ENCODE measurements at regions not wholly inside any gene's neighbourhood (a gene's known extent, or its start where the extent isn't known, plus 50 kb on each side); places are given as distances from the start of the nearest gene placed in this dataset.
"Not testable (repeated sequence)": the region's sequence is repeated elsewhere in the genome, so short reads cannot be mapped to it uniquely, and the experiment has no call there.

DNA sequence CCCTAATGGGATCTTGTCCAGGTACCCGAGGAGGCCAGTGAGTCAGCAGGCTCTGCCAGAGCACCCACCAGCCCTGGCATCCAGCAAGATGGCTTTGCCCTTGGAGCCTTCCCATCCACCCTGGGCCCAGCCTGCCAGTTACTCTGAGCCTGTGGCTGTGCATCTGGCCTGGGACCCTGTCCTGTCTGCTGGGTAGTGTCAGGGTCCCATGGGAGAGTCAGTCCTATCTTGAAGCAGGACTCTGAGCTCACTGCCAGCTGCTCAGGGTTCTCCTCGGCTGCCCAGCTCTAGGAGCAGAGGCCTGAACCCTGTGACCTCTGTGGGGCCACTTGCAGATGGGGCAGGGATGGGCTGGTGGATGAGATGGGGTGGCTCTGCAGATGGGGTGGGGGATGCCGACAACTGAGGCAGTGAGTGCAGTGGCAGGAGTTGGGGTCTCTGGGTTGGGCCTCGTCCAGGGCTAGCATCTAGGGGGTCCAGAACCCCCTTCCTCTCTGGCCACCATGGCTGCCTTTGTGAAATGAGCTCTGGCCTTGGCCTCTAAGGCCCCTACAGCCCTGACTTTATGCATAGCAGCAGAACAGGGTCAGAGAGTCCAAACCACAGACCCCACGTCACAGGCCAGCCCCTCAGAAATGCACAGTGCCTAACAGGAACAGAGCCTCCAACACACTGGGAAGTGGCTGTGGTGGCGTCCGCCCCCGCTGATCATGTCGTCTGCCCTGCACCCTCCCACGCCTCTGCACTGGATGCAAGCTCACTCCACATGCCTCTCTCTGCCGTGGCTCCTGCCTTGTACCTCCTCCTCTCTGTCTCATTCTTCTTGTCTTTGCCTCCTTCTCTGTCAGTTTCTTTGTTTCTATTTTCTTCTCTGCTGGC lies 88.1 kb upstream of the RET start:
- no peak for FAIRE-seq

DNA sequence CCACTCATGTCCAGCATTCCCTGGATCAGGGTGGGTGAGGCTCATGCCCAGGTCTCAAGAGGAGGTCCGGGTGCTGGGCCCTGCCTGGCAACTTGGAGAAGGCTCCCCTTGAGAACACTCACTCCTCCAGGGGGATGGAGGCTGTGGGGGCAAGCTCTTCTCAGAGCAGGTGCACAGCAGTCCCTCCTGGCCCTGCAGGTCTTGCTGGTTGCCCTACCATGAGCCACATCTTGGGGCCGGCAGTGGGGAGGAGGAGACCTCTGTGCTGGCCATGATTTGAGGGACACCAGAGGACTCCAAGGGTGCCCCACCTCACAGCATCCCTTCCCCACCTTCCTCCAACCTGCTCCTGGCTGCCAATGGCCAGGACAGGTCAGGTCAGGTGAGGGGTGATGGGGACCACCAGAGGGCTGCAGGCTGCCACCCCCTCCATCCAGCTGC lies 87.4 kb upstream of the RET start:
- no peak for FAIRE-seq

DNA sequence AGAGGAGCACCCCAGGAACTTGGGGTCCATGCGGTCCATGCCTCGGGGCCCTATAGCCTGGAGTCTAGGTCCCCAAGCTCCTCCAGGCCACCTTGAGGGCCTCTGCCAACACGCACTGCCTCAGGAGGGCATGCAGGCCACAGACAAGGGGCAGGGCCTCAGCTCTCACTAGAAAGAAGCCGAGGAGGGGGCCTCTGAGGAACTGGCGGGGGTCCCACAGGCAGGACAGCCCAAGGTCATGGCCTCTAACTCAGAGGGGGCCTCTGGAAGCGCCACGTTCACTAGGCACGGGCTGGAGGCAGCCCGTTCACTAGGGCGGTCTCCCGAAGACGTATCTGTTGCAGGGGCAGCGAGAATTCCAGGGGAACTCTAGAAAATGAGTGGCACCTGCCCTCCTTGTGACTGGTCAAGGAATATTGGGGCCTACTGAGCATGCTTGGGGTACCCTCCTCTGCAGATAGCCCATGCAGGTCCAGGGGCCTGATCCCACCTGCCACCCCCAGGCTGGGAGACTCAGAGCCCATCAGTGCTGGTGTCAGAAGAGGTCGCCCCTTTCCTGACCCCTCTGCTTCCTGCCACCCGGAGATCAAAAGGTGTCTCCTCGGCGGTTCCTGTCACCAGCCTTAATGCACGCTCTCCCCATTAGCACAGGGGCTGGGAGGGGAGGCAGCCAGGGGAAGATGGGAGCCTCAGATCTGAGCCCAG lies 86.7 kb upstream of the RET start:
- no peak for FAIRE-seq

GRCh38 chr10:42990721-42991441 lies 86.0 kb upstream of the RET start:
- FAIRE-seq = no peak

DNA sequence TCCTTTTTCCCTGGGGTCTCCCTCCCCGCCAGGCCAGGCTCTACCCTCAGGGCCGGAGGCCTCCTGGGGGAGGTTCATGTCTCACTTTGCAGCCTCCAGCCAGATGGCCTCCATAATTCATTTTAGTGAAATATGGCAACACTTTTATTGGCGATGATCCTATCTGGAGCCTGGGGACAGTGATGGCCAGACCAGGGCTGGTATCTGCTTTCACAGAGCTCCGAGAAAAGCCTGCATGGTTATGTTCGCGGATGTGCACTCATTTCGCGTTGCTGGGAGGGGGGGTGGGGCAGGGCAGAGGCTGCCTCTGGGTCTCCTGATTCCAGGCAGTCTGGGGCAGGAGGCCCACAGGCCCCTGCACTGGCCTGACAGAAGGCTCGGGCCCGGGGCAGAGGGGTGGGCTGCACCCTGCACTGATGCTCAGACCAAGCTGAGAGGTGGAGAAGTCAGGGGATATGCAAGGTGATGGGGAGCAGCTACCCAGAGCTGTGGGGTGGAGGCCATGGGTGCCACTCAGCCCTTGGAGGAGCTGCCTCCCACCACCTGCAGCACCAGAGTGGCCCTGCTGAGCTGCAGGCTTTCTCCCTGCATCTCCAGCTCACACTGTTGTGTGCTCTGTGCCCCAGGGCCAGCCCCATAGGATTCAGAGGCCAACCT lies 85.3 kb upstream of the RET start:
- no peak for FAIRE-seq

- FAIRE-seq = no peak
Measured at GRCh38 chr10:42992156-42992956, 84.5 kb upstream of the RET start.

DNA sequence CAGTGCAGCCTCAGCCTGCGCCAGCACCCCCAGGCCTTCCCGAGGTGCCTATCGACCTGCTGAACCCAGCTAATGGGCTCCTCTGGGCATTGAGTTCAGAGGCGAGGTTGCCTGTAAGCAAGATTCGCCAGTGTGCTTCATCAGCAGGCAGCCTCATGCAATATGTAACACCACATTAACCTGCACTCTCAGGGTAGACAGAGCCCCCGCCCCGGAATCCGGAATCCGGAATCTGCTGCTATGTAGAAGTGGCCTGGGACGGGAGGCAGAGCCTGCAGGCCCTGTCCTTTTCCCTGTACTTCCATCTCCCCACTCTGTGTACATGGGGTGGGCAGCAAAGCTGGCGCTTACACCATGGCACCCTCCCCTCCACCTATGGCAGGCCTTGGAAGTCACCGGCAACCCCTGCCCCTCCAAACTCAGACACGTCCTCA lies 83.9 kb upstream of the RET start:
- no peak for FAIRE-seq

DNA sequence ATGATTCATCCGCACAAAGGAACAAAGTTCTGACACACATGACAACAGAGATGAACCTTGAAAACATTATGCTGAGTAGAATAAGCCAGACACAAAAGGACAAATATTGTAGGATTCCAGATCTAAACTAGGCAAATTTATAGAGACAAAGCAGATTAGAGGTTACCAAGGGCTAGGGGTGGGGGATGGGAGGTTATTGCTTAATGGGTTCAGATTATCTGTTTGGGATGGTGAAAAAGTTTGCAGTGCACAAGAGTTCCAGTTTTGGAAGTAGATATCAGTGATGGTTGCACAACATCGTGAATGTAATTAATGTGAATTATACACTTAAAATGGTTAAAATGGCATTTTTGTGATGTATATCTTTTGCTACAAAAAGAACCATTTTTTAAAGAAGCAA lies 82.0 kb upstream of the RET start:
- FAIRE-seq = not testable (repeated sequence)

- no peak for FAIRE-seq
Measured at GRCh38 chr10:42995537-42995936, 81.3 kb upstream of the RET start.

- FAIRE-seq = no peak
Measured at GRCh38 chr10:42996588-42996987, 80.3 kb upstream of the RET start.

DNA sequence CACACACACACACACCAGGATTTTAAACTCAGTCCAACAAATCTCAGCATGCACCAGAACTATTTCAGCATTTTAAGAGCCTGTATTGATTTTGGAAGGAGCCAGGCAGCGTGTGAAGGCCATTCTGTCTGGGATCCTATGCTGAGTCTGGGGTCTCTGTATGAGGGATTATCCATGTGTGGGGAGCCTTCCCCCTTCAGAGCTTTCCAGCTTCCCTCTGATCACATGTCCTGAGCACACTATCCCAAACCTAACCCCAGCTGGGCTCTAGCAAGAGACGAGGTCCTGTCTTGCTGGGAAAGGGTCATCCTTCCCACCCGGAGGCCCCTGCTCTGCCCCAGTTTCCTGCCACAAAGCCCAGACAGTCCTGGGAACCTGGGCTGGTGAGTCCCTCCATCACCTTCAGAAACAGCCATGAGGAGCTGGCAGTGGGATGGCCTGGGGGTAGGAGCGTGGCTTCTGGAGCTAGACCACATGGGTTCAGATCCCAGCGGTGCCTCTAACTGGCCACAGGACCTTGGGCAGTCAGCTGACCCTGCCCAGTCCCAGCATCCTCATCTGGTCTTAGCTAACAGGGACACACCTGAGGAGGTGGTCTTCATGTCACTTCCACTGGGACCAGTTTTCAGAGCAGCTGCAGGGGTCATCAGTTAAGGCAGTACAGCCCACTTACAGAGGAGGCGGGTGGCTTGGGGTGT lies 79.6 kb upstream of the RET start:
- no peak for FAIRE-seq

- FAIRE-seq = no peak
Measured at GRCh38 chr10:42997849-42998165, 79.1 kb upstream of the RET start.

GRCh38 chr10:42998481-42999384 lies 78.1 kb upstream of the RET start:
- FAIRE-seq = no peak

- FAIRE-seq = no peak
Measured at GRCh38 chr10:42999385-43000020, 77.4 kb upstream of the RET start.

DNA sequence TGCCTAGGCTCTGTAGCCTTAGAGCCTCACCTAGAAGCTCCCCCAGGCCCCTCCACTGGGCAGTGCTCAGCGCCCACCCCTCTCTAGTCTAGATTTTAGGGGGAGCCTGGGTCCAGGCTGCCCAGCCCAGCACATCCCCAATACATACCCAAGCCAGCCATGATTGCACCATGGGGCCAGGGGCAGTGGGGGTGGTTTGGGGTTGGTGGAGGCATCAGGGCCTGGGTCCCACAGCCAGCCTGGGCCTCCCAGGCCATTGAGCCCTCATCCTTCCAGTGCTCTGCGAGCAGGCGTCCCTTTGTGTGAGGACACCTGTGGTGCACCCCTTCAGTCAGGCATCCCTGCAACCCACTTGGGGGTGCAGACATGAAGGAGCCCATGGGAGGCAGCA lies 76.9 kb upstream of the RET start:
- FAIRE-seq = no peak

GRCh38 chr10:43000651-43001426 lies 76.0 kb upstream of the RET start:
- FAIRE-seq = no peak

- FAIRE-seq = no peak
Measured at GRCh38 chr10:43001427-43001795, 75.5 kb upstream of the RET start.

- no peak for FAIRE-seq
Measured at GRCh38 chr10:43002596-43002995, 74.3 kb upstream of the RET start.

DNA sequence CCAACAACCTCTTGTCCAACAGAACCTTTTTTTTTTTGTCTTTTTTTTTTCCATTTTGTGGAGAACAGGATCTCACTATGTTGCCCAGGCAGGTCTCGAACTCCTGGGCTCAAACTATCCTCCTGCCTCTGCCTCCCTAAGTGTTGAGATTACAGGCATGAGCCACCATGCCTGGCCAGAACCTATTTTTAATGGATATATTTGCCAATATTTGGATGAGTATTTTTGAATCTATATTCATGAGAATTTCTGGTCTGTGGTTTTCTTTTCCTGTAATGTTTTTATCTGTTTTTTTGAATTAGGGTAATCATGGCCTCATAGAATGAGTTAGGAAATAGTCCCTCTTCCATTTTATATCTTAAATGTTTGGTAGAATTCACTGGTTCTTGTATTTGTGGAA lies 70.4 kb upstream of the RET start:
- FAIRE-seq = no peak

All from G401.6 (cell line).